WERI-Rb-1 (cell line): ENCODE measurements at regions not wholly inside any gene's neighbourhood (a gene's known extent, or its start where the extent isn't known, plus 50 kb on each side); places are given as distances from the start of the nearest gene placed in this dataset.

Experiments
- DNase-seq: peaks from one replicate; pipeline ENCODE4 v3.0.0-alpha.2; 2020
- H3K27ac ChIP-seq: fragments of 250-450 bp; sonication (Bioruptor Pico); 2 replicates; pipeline ENCODE4 v1.5.1; 2020; ENCODE audit warnings: mild to moderate bottlenecking, moderate library complexity
- H3K27me3 ChIP-seq: fragments of 250-450 bp; sonication (Bioruptor Pico); 2 replicates; pipeline ENCODE4 v1.5.1; 2021; ENCODE audit warnings: mild to moderate bottlenecking, low read depth, moderate library complexity; ENCODE audit not compliant: insufficient read depth, severe bottlenecking
- H3K36me3 ChIP-seq: fragments of 250-450 bp; sonication (Bioruptor Pico); 2 replicates; pipeline ENCODE4 v1.5.1; 2020; ENCODE audit warnings: mild to moderate bottlenecking, moderate library complexity
- H3K4me3 ChIP-seq: 2 replicates; pipeline ENCODE4 v1.5.1; 2011; ENCODE audit warnings: low read depth, mild to moderate bottlenecking, control low read depth, low read length
- H3K9me3 ChIP-seq: fragments of 250-450 bp; sonication (Bioruptor Pico); 2 replicates; pipeline ENCODE4 v1.5.1; 2021; ENCODE audit warnings: mild to moderate bottlenecking, moderate library complexity; ENCODE audit not compliant: severe bottlenecking
- CTCF ChIP-seq: IDR thresholded peaks from 2 replicates; pipeline ENCODE4 v1.5.1; 2011; ENCODE audit warnings: low read depth, mild to moderate bottlenecking, control low read depth, inconsistent platforms, low read length

GRCh38 chr5:61910771-61911170 lies 395.2 kb upstream of the KIF2A start:
- no peaks in the 10 kb centered on the region for H3K27me3 ChIP-seq
- H3K4me3 ChIP-seq, result no peak overlapping the region
- no peaks in the 10 kb centered on the region for H3K36me3 ChIP-seq
- no peak overlapping the region for H3K27ac ChIP-seq
- no peak for TF ChIP-seq CTCF
- H3K9me3 ChIP-seq, result peaks cover 3% of the 10 kb centered on the region
- no peak for DNase-seq

- Histone ChIP-seq H3K36me3 (no peaks in the 10 kb centered on the region), H3K27ac (no peak overlapping the region), H3K4me3 (no peak overlapping the region), H3K27me3 (no peaks in the 10 kb centered on the region), H3K9me3 (peaks cover 3% of the 10 kb centered on the region)
- no peak for DNase-seq
- no peak for TF ChIP-seq CTCF
Observed at GRCh38 chr5:61912559-61912958, 393.4 kb upstream of the KIF2A start.

- no peak for DNase-seq
- H3K27me3 ChIP-seq, result peaks cover 9% of the 10 kb centered on the region
- H3K27ac ChIP-seq, result no peak overlapping the region
- H3K36me3 ChIP-seq, result no peaks in the 10 kb centered on the region
- no peak overlapping the region for H3K4me3 ChIP-seq
- peaks cover 3% of the 10 kb centered on the region for H3K9me3 ChIP-seq
- TF ChIP-seq CTCF, result no peak
Observed at GRCh38 chr5:61915646-61916045, 390.4 kb upstream of the KIF2A start.

GRCh38 chr5:61916621-61917620 lies 389.1 kb upstream of the KIF2A start:
- TF ChIP-seq CTCF, result no peak
- Histone ChIP-seq H3K4me3 (no peak overlapping the region), H3K36me3 (no peaks in the 10 kb centered on the region), H3K9me3 (peaks cover 3% of the 10 kb centered on the region), H3K27ac (no peak overlapping the region), H3K27me3 (peaks cover 15% of the 10 kb centered on the region)
- DNase-seq, result no peak

GRCh38 chr5:61918611-61919010 lies 387.4 kb upstream of the KIF2A start:
- no peak for DNase-seq
- Histone ChIP-seq H3K27ac (no peak overlapping the region), H3K36me3 (no peaks in the 10 kb centered on the region), H3K4me3 (no peak overlapping the region), H3K27me3 (peaks cover 15% of the 10 kb centered on the region), H3K9me3 (no peaks in the 10 kb centered on the region)
- no peak for TF ChIP-seq CTCF
